HG03571 (cell line): ENCODE measurements at regions not wholly inside any gene's neighbourhood (a gene's known extent, or its start where the extent isn't known, plus 50 kb on each side); places are given as distances from the start of the nearest gene placed in this dataset.
"Not testable (repeated sequence)": the region's sequence is repeated elsewhere in the genome, so short reads cannot be mapped to it uniquely, and the experiment has no call there.

ENCODE experiments used
- ATAC-seq: cut with Tn5 transposase; IDR thresholded peaks from one replicate; pipeline ENCODE4 v1.9.1; 2021; ENCODE audit not compliant: unreplicated experiment

DNA sequence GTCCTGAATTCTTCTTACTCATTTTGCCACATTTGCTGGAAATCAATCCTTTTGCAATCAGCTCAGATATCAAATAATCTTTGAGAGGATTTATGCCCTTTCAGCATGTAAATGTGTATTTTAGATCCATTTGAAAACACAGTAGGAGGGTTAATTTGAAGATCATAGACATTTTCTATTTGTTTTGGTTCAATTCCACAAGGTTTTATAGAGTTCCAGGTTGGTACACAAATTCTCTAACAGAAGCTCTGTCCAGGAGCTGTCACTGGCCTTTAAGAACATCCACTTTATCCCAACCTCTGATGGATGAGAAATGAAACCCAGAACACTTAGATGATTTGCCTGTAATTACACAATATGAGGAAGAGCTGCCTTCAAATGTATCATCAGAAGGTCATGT lies 157.3 kb upstream of the CHAC2 start:
- ATAC-seq, result no peak

DNA sequence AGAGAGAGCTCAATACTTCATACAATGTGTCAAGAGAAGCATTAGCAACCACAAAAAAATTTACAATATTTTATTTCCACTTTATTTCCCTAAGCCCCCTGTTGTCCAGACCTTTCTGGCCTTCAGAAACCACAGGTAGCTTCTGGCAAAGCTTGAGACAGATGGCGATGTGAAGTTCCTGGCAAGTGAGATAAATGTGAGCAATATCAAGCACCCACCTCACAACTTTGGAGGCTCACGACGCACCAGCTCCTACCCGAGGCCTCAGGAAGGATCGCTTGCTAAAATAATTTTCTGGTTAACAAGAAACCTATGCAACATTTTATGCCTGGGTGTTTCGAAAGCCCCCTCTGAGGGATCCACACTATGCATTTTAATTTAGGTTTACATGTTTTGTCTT lies 158.1 kb upstream of the CHAC2 start:
- ATAC-seq, result no peak

DNA sequence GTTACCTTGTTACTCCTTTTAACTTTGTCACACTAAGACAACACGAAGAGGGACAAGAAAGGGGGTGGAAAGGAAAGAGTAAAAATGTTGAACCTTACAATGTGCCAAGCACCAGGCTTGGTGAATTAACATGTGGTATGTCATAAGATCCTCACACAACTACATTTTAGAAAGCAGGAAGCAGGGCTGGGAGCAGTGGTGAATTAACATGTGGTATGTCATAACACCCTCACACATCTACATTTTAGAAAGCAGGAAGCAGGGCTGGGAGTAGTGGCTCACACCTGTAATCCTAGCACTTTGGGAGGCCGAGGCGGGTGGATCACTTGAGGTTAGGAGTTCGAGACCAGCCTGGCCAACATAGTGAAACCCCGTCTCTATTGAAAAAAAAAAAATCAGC lies 159.3 kb upstream of the CHAC2 start:
- ATAC-seq, result no peak

DNA sequence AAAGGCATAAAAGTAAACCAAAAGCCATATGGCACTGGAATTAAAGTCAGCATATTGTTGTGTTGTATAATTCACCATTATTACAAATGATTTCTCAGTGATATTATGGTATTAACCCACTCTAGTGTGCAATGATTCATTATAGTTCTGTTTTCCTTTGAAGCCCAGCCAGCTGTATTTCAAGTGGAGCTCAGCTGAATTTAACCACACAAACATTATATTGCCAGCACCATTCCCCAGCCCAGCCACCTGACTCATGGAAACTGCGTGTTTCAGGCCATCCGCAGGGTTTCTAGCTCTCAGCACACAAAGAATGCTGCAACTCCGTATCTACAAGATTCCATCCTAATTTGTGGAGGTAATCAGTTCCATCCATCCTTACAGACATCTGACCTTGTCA lies 166.8 kb upstream of the CHAC2 start:
- no peak for ATAC-seq

GRCh38 chr2:53586733-53587612 lies 180.6 kb upstream of the CHAC2 start:
- ATAC-seq, result not testable (repeated sequence)

DNA sequence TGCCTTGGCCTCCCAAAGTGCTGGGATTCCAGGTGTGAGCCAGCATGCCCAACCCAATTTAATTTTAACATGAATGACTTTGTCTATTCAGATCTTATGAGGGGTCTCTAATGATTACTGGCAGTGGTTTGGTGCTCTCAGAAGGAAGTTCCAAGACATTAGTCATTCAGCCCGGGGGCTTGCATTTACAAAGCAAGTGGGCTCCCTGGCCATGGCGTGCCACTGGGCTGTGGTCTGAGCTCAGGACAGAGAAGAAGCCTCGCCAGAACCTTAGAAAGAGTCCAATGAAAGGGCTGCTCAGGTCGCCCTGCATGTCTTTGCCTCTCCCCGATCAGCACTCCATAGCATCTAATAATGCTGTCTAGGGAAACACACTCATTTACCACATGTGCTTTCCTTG lies 182.6 kb upstream of the CHAC2 start:
- ATAC-seq, result no peak

DNA sequence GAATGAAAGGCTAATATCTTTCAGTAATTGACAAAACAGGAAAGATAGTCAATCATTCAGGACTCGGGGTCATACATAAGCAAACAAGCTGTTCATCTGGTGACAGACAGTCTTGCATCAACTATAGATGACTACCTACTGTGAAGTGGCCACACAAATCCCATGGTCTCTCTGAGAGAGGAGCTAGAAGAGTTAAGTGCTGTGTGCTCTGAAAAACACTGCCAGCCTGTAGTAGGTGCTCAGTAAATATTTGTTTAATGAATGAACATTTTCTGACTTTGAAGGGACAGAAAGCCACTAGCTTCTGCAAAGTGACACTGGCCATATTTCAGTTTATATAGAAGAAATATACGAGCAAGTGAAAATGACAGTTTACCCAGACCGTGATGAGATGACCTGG lies 184.0 kb upstream of the CHAC2 start:
- no peak for ATAC-seq

DNA sequence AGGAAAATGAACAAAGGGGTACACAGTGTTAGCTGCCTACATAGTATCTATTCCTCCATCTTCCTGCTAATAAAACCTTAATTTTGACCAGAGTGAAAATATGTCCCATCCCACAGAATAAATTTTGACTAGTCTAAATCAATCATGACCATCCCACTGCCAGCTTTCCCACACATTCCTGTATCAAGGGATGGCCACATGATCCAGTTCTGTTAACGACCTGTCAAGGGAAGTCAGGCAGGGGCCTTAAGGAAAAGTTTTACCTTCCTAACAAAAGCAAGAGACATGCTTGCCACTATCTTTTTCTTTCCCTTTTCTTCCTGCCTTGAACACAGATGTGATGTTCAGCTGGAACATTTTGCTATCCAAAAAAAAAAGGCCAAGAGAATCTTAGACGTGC lies 185.0 kb upstream of the CHAC2 start:
- ATAC-seq, result no peak

GRCh38 chr2:53576166-53576565 lies 191.4 kb upstream of the CHAC2 start:
- no peak for ATAC-seq

- no peak for ATAC-seq
Observed at GRCh38 chr2:53575721-53576124, 191.9 kb upstream of the CHAC2 start.

DNA sequence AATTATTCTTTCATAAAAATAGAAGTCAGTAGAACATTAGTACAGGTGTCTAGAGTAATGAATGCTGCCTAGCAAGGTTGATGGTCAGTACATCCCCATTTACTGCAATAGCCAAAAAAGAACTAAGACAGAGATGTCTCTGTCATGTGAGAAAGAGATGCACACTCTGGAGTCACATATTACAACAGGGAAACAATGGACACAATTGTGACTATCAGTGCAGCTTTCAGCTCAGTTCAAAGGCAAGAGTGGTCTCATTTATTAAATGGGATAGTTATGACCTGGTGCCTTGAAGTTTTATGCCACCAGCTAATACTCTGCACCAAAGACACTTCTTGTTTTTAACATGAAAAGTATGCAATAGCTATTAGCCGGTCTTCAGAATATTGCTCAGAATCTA lies 194.9 kb upstream of the CHAC2 start:
- ATAC-seq, result no peak

GRCh38 chr2:53569957-53570727 lies 197.5 kb upstream of the CHAC2 start:
- ATAC-seq, result no peak

DNA sequence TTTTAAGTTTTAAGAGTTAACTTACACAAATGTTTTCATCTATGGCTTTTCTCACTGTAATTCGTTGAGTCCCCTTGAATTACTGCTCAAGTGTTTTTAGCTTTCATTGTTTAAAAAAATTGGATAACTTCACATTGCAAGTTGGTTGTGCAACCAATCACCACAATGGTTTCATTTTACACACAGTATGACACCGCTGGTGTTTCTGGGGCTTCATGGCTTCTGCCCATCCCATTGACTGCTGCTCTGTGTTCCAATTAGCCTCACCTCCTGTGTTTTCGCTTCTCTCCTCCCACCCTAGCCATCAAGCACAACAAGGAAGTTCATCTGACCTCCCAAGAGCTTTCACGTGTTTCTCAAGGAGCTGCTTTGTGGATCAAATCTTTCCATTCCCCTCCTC lies 199.1 kb upstream of the CHAC2 start:
- no peak for ATAC-seq

GRCh38 chr2:53567073-53567472 lies 200.5 kb upstream of the CHAC2 start:
- ATAC-seq, result no peak

DNA sequence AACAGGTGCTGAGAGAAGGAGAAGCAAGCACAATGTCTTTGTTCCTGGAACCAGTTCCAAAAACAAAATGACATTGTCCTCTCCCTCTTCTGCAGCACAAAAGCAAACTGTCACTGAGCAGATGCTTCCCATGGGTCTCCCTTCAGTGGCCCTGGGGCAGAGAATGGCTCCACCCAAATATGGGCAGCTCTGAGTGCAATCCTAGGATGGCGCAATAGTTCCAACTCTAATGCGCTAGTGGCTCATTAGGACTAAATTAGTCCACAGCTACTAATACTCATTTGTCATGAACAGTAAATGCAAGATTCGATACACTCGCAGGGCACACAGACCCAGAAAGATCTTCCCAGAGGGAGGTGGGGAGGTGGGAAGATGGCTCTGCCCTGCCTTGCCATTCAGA lies 205.2 kb upstream of the CHAC2 start:
- no peak for ATAC-seq

- ATAC-seq, result no peak
Observed at GRCh38 chr2:53561155-53561554, 206.4 kb upstream of the CHAC2 start.

DNA sequence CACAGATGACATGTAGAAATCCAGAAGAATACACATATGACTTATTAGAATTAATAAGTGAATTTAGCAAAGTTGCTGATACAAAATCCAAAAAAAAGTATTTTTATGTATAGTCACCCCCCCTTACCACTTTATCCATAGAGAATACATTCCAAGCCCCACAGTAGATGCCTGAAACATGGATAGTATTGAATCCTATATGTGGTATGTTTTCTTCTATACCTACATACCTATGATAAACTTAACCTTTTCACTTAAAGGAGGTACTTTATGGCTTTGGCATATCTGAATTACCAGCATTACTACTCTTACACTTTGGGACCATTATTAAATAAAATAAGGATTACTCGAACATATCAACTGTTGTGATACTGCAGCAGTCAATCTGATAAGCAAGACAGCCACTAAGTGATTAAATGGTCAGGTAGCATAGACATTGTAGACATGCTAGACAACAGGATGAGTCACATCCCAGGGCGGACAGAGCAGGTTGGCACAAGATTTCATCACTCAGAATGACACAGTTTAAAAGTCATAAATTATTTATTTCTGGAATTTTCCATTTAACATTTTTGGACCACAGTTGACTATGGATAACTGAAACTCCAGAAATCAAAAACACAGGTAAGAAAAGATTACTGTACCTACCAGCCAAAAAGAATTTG lies 208.2 kb upstream of the CHAC2 start:
- no peak for ATAC-seq

- ATAC-seq, result no peak
Observed at GRCh38 chr2:53558867-53559266, 208.7 kb upstream of the CHAC2 start.

- no peak for ATAC-seq
Observed at GRCh38 chr2:53549497-53549896, 218.1 kb upstream of the CHAC2 start.

- no peak for ATAC-seq
Observed at GRCh38 chr2:53545604-53546003, 222.0 kb upstream of the CHAC2 start.

DNA sequence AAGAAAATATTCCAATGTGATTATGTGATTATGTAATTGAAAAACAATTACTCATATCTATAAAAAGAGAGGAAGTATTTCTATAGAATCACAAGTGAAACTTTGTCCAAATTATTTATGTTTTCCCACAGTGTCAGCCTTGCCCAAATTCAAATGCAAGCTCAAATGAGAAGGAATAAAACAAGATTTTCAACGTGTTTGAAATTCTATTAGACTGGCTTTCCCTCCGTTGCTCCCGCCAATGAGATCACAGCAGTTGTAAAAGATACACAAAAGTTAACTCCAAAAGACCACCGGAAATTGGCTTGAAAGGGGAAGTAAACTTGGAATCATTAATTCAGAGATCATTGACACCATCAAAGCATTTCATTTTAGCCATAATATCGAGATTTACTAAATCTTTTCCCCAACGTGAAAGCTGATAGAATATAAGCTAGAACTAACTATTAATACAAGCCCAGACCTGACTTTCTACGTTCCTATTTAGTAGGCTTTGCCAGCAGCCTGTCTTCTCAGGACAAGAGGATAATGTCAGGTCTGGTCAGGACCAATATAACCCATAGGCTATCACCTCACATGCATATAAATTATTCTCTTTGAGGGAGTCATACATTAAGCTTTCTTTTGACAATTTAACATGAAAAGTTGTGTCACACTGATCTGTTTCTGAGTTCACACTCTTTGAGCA lies 222.6 kb upstream of the CHAC2 start:
- no peak for ATAC-seq
